Ovary (tissue), 7 donors: ENCODE measurements at regions not wholly inside any gene's neighbourhood (a gene's known extent, or its start where the extent isn't known, plus 50 kb on each side); places are given as distances from the start of the nearest gene placed in this dataset.

Source experiments
- DNase-seq, 5 donors: peaks; one replicate each; pipeline ENCODE4 v3.0.0-alpha.2; 2019 to 2020
- H3K27ac ChIP-seq, 2 donors: fragments of 200-600 bp; one replicate each; pipeline versions ENCODE4 v1.5.1 to v1.8.0; 2019 to 2022
- H3K27me3 ChIP-seq: fragments of 200-600 bp; one replicate; pipeline ENCODE4 v1.8.0; 2022
- H3K36me3 ChIP-seq: fragments of 200-600 bp; sonication (generic); one replicate; pipeline ENCODE4 v1.5.1; 2019
- H3K4me1 ChIP-seq: one replicate; pipeline ENCODE4 v1.8.1; 2013; ENCODE audit warnings: mild to moderate bottlenecking, moderate library complexity; ENCODE audit not compliant: insufficient read depth
- H3K4me3 ChIP-seq: fragments of 200-600 bp; sonication (generic); one replicate; pipeline ENCODE4 v1.5.1; 2017
- H3K9me3 ChIP-seq, 2 donors: fragments of 200-600 bp in 1 of 2; sonication (generic) in 1 of 2; one replicate each; pipeline versions ENCODE4 v1.5.1 to v1.8.1; 2013 to 2019; ENCODE audit warnings: mild to moderate bottlenecking in 1 of 2, moderate library complexity in 1 of 2
- EP300 ChIP-seq: sonication (generic); formaldehyde crosslinking; IDR thresholded peaks from one replicate; pipeline ENCODE4 v1.6.1; 2017; ENCODE audit warnings: antibody characterized with exemption
- POLR2A ChIP-seq: fragments of 450-650 bp; IDR thresholded peaks from one replicate; pipeline ENCODE4 v1.6.1; 2017; ENCODE audit warnings: antibody characterized with exemption, mild to moderate bottlenecking, moderate library complexity
- WGBS, 3 donors: extraction: QIAGEN DNeasy Blood & Tissue Kit in 1 of 3; methylation state at CpG; one replicate each; pipeline versions ENCODE4 v1.1.5 to v1.1.7; 2013 to 2017; 5-methylcytosine and 5-hydroxymethylcytosine counted together
- intact Hi-C, 4 donors: fragments of 100-400 bp; cut with DNase I; formaldehyde crosslinking; loops; one replicate each; pipeline versions ENCODE4 v1.11.0 to v1.15.1; 2022 to 2023
- TF ChIP-seq, protein P1 (sequence below), 3 donors: fragments of 450-650 bp in 2 of 3; fragments of 200-600 bp in 1 of 3; IDR thresholded peaks; one replicate each; pipeline versions ENCODE4 v1.5.1 to v1.8.0; 2016 to 2022; ENCODE audit warnings: antibody characterized with exemption in 3 of 3, mild to moderate bottlenecking in 1 of 3
- donor health status: DM: no; HTN: no; CAD: no; lungs with moderate emphysema.
- donor health status: DM: no; HTN: no; CAD: no.
- donor health status: Bipolar disorder and iron deficiency.
- donor health status: DM: no; HTN: no; CAD: no.
- donor health status: DM: yes; HTN: yes; CAD: no.

DNA sequence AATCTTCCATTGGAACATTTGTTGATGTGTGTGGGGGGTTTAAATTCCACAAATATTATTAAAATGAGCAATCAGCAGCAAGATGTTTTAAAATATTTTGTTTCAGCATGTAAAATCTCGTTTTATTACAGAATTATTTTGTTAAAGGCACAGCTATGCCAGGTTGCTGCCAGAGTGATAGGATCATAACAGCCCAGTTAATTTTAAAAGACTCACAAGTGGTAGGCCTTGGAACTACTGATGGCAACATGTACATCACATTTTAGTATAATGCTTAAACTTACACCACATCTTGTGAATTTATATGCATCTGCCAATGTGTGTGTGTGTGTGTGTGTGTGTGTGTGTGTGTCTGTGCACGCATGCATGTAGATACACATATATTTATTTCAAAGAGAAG, 97.8 kb upstream of the SPRY1 start:
- Histone ChIP-seq H3K27ac (no peak overlapping the region), H3K27me3 (no peaks in the 10 kb centered on the region), H3K36me3 (no peaks in the 10 kb centered on the region), H3K4me1 (no peaks in the 10 kb centered on the region), H3K4me3 (no peak overlapping the region), H3K9me3 (no peaks in the 10 kb centered on the region)
- DNase-seq, result no peak
- TF ChIP-seq, protein P1, sequence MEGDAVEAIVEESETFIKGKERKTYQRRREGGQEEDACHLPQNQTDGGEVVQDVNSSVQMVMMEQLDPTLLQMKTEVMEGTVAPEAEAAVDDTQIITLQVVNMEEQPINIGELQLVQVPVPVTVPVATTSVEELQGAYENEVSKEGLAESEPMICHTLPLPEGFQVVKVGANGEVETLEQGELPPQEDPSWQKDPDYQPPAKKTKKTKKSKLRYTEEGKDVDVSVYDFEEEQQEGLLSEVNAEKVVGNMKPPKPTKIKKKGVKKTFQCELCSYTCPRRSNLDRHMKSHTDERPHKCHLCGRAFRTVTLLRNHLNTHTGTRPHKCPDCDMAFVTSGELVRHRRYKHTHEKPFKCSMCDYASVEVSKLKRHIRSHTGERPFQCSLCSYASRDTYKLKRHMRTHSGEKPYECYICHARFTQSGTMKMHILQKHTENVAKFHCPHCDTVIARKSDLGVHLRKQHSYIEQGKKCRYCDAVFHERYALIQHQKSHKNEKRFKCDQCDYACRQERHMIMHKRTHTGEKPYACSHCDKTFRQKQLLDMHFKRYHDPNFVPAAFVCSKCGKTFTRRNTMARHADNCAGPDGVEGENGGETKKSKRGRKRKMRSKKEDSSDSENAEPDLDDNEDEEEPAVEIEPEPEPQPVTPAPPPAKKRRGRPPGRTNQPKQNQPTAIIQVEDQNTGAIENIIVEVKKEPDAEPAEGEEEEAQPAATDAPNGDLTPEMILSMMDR (IDR thresholded peaks at IDR 0.05), result no peak
- TF ChIP-seq EP300, result no peak
- TF ChIP-seq POLR2A, result no peak
- intact Hi-C loops, result no loop called here
- 42 to 58% (median 56%) methylated on average over 2 of the region's 2 CpGs for WGBS, 3 donors

DNA sequence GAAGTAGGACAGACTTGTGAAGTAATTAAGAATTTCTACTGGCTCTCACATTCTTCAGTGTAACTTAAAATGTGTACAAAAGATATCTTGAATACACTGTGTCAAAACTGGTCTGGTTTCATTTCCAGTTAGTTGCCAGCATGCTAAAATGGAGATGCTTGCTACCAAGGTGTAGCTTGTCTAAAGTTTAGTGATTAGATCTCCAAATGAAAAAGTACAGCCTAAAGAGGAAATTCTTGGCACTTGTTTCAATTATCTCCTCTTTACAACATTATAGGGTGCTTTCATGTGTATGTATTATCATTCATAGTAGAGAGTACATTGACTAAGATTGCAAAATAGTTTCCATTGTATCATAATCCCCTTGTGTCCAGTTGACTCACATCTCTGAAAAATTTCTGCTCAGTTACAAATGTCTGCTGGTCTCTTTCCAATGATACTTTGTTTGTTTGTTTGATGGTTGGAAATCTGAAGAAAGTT, 97.3 kb upstream of the SPRY1 start:
- intact Hi-C loops, result no loop called here
- TF ChIP-seq POLR2A, result no peak
- TF ChIP-seq, protein P1 (IDR thresholded peaks at IDR 0.05), result no peak
- no peak for TF ChIP-seq EP300
- no peaks in the 10 kb centered on the region for H3K36me3 ChIP-seq
- H3K4me1 ChIP-seq, result no peaks in the 10 kb centered on the region
- H3K4me3 ChIP-seq, result no peak overlapping the region
- DNase-seq, result no peak
- H3K27ac ChIP-seq, result no peak overlapping the region
- H3K27me3 ChIP-seq, result no peaks in the 10 kb centered on the region
- no peaks in the 10 kb centered on the region for H3K9me3 ChIP-seq

DNA sequence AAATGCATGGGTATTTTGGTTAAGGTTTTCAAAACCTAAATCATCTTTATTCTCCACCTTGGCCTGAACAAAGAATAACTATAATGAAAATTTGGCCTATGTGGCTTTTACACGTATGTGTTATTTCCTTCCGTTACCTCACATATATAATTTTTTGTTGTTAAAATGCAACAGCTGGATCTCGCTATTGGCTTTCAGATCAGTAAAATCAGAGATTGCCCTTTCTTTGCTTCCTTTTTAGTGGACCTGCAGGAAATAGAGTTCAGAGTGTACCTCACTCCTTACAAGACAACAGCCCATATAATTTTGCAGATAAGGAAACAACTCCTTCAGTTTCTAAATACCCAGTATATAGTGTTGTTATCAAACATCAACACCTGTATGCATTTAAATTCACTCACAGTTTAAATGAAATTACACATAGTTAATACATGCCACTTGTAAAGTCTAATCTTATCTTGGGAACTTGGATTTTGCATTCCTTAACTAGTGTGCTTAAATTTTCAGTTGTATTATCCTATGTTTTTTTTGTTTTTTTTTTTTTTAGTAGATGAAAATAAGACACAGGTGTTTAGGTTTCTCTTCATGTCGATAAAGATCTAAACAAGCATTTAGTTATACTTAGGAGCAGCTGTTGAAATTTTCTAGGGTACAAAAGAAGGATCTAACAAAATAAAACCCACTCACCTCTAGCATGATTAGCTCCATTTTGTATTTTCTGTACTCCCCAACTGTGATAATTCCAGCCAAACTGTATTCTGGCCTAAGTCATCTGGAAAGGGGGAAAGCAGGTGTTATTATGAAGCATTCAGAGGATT, 96.2 kb upstream of the SPRY1 start:
- 91 to 94% (median 91%) methylated on average over 4 of the region's 4 CpGs for WGBS, 3 donors
- intact Hi-C loops, result no loop called here
- no peak for DNase-seq
- TF ChIP-seq EP300, result no peak
- TF ChIP-seq POLR2A, result no peak
- TF ChIP-seq, protein P1 (IDR thresholded peaks at IDR 0.05), result no peak
- Histone ChIP-seq H3K4me1 (no peaks in the 10 kb centered on the region), H3K27me3 (no peaks in the 10 kb centered on the region), H3K9me3 (no peaks in the 10 kb centered on the region), H3K4me3 (no peak overlapping the region), H3K27ac (no peak overlapping the region), H3K36me3 (no peaks in the 10 kb centered on the region)

DNA sequence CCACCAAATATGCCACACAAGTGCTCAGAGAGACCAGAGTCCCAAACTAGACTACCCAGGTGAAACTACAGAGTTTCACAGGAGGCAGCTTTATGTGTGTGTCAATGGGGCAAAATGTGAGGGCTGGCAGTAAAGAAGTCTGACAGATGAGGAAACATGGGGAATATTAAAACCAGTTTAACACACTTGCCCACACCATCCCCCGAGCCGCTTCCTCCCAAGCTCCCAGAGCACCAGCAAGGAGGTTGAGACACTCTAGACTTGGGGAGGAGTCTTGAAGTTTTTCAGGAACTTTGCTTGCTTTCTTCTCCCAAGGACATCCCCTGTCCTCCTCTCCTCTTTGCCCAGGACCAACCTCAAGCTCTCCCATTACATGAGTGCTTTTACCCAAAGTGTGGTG, 94.7 kb upstream of the SPRY1 start:
- Histone ChIP-seq H3K4me1 (no peaks in the 10 kb centered on the region), H3K27ac (no peak overlapping the region), H3K4me3 (no peak overlapping the region), H3K36me3 (no peaks in the 10 kb centered on the region), H3K9me3 (no peaks in the 10 kb centered on the region), H3K27me3 (no peaks in the 10 kb centered on the region)
- WGBS, 3 donors, result 93 to 100% (median 98%) methylated on average over 2 of the region's 2 CpGs
- intact Hi-C loops, result no loop called here
- no peak for DNase-seq
- TF ChIP-seq EP300, result no peak
- TF ChIP-seq, protein P1 (IDR thresholded peaks at IDR 0.05), result no peak
- no peak for TF ChIP-seq POLR2A
